Prostate gland (tissue), 2 donors: ENCODE measurements at regions not wholly inside any gene's neighbourhood (a gene's known extent, or its start where the extent isn't known, plus 50 kb on each side); places are given as distances from the start of the nearest gene placed in this dataset.

ENCODE experiments used
- POLR2A ChIP-seq: fragments of 450-650 bp; IDR thresholded peaks from one replicate; pipeline ENCODE4 v1.6.1; 2016; ENCODE audit warnings: antibody characterized with exemption, mild to moderate bottlenecking
- POLR2AphosphoS5 ChIP-seq: sonication (generic); formaldehyde crosslinking; IDR thresholded peaks from one replicate; pipeline ENCODE4 v1.6.1; 2017; ENCODE audit warnings: antibody characterized with exemption
- TF ChIP-seq, protein P1 (sequence below), 4 experiments: fragments of 200-600 bp in 2 of 4; fragments of 450-650 bp in 2 of 4; sonication (generic) in 2 of 4; IDR thresholded peaks; 1 replicate in 3 of 4; 2 replicates in 1 of 4; pipeline ENCODE4 v1.5.1; 2016 to 2019; ENCODE audit warnings: antibody characterized with exemption in 4 of 4, mild to moderate bottlenecking in 2 of 4, moderate library complexity in 2 of 4

DNA sequence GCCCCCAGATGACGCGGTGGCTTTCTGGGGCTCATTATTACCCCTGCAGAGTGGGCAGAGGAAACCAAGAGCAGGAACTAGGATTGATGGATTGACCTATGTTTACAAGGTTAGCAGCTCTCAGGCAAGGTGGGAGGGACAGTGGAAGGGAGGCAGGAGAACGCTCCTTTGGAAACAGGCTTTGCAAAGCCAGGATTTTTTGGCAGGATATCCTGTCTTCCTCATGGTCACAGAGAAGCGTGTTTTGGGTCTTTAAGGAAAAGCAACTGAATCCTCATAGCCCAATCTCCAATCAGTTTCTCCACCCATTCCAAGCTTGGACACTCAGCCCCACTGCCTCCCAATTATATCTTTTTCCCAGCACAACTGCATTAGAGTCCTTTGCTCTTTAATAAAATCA is 105.6 kb upstream of the SOD1 start:
- TF ChIP-seq POLR2A (no peak), POLR2AphosphoS5 (no peak)
- TF ChIP-seq, protein P1, sequence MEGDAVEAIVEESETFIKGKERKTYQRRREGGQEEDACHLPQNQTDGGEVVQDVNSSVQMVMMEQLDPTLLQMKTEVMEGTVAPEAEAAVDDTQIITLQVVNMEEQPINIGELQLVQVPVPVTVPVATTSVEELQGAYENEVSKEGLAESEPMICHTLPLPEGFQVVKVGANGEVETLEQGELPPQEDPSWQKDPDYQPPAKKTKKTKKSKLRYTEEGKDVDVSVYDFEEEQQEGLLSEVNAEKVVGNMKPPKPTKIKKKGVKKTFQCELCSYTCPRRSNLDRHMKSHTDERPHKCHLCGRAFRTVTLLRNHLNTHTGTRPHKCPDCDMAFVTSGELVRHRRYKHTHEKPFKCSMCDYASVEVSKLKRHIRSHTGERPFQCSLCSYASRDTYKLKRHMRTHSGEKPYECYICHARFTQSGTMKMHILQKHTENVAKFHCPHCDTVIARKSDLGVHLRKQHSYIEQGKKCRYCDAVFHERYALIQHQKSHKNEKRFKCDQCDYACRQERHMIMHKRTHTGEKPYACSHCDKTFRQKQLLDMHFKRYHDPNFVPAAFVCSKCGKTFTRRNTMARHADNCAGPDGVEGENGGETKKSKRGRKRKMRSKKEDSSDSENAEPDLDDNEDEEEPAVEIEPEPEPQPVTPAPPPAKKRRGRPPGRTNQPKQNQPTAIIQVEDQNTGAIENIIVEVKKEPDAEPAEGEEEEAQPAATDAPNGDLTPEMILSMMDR (IDR thresholded peaks at IDR 0.05) = no peak
